ENCODE measurements at regions not wholly inside any gene's neighbourhood (a gene's known extent, or its start where the extent isn't known, plus 50 kb on each side); places are given as distances from the start of the nearest gene placed in this dataset.

DNA sequence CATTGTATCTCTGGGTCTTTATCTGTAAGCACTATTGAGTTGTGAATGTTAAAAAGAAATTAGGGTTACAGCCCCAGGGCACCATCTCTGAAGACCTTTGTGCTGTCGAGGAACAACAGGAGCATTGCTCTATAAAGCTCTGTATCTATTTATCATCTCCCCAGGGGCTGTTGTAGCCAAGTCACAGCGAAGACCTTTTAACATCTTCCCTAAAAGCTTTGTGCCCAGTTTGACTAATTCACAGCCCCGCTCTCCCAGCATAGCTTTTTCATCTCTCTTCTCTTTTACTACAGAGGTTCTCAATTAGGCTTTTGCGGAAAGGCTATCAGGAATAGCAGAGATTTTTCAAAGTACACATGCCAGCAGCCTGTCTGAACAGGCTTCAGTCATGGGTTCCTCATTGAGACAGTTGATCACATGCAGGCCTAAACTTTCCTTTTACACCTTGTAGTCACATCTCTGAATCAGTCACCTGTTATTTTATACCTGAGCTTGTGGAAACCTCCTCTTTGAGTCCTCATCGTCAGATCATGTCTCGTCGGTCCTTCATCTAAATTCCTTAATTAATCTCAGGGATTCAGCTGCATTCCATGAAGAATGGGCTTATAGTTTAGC lies 140.5 kb downstream of the NPR3 start:
- TF ChIP-seq, protein P1, sequence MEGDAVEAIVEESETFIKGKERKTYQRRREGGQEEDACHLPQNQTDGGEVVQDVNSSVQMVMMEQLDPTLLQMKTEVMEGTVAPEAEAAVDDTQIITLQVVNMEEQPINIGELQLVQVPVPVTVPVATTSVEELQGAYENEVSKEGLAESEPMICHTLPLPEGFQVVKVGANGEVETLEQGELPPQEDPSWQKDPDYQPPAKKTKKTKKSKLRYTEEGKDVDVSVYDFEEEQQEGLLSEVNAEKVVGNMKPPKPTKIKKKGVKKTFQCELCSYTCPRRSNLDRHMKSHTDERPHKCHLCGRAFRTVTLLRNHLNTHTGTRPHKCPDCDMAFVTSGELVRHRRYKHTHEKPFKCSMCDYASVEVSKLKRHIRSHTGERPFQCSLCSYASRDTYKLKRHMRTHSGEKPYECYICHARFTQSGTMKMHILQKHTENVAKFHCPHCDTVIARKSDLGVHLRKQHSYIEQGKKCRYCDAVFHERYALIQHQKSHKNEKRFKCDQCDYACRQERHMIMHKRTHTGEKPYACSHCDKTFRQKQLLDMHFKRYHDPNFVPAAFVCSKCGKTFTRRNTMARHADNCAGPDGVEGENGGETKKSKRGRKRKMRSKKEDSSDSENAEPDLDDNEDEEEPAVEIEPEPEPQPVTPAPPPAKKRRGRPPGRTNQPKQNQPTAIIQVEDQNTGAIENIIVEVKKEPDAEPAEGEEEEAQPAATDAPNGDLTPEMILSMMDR (IDR thresholded peaks at IDR 0.05; ENCODE audit: borderline replicate concordance, control extremely low read depth, extremely low read depth, insufficient read depth, missing control alignments): no peak
- in situ Hi-C loops (cut with MboI; ENCODE audit: low sequenced_read_pairs, unreplicated experiment): no loop called here
- no peak for DNase-seq (ENCODE audit: low spot score)

DNA sequence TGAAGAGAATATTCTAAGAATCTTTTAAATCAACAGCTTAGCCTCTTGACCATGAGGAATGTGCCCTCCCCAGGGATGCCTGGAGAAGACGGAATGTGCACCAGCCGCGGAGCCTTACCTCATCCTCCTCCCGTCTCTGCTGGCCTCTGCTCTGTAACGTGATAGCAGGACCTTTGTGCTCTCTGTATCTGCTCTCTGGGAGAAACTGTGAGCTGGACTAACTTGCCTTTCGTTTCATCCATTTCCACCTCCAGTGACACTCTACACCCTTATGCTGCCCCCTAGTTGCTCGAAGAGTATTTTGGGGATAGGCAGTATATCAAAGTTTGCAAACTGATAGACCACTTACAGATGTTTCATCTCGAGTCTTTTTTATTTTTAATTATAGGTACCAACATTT lies 141.4 kb downstream of the NPR3 start:
- DNase-seq (ENCODE audit: low spot score): no peak
- TF ChIP-seq, protein P1 (IDR thresholded peaks at IDR 0.05; ENCODE audit: borderline replicate concordance, control extremely low read depth, extremely low read depth, insufficient read depth, missing control alignments): no peak
- in situ Hi-C loops (cut with MboI; ENCODE audit: low sequenced_read_pairs, unreplicated experiment): no loop called here

DNA sequence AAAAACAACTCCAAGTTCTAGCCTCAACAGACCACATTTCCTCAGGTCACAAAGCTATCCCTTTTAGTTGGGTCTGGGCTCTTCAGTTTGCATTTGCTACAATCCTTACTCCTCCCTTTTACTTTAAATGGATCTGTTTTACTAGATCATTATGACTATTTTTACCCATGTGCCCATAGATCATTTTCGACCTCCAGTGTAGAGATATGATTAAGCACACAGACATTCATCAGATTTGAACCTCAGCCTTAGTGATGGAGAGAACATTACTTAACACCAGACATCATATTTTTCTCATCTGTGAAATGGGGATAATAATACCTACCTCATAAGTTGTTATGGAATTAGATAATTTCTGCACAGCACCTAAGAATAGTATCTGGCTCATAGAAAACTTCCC lies 141.9 kb downstream of the NPR3 start:
- in situ Hi-C loops (cut with MboI; ENCODE audit: low sequenced_read_pairs, unreplicated experiment): no loop called here
- DNase-seq (ENCODE audit: low spot score): no peak
- TF ChIP-seq, protein P1 (IDR thresholded peaks at IDR 0.05; ENCODE audit: borderline replicate concordance, control extremely low read depth, extremely low read depth, insufficient read depth, missing control alignments): no peak

DNA sequence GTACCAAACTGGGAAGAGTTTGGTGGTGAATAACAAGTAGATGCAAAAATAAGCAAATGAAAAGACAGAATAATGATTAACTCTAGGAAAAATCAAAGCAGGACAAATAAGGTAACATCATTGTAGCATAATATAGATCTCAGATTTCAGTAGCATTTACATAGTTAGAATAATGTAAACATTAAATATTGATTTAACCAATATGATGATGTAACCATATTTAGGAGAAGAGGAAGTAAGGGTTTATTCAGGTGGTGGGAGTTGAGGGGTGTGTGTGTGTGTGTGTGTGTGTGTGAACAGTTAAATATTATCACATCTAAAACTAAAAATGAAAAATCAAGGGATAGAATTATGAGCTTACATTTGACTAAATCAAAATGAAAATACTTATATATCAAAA lies 143.4 kb downstream of the NPR3 start:
- DNase-seq (ENCODE audit: low spot score): no peak
- TF ChIP-seq, protein P1 (IDR thresholded peaks at IDR 0.05; ENCODE audit: borderline replicate concordance, control extremely low read depth, extremely low read depth, insufficient read depth, missing control alignments): no peak
- in situ Hi-C loops (cut with MboI; ENCODE audit: low sequenced_read_pairs, unreplicated experiment): no loop called here

DNA sequence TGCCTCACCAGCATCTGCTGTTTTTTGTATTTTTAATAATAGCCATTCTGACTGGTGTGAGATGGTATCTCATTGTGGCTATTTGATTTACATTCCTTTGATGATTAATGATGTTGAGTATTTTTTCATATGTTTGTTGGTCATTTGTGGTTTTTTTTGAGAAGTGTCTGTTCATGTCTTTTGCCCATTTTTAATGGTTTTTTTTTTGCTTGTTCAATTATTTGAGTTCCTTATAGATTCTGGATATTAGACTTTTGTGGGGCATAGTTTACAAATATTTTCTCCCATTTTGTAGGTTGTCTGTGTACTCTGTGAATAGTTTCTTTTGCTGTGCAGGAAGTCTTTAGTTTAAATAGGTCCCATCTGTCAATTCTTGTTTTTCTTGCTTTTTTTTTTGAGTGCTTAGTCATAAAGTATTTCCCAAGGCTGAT lies 148.1 kb downstream of the NPR3 start:
- TF ChIP-seq, protein P1 (IDR thresholded peaks at IDR 0.05; ENCODE audit: borderline replicate concordance, control extremely low read depth, extremely low read depth, insufficient read depth, missing control alignments): no peak
- DNase-seq (ENCODE audit: low spot score): no peak
- in situ Hi-C loops (cut with MboI; ENCODE audit: low sequenced_read_pairs, unreplicated experiment): no loop called here

DNA sequence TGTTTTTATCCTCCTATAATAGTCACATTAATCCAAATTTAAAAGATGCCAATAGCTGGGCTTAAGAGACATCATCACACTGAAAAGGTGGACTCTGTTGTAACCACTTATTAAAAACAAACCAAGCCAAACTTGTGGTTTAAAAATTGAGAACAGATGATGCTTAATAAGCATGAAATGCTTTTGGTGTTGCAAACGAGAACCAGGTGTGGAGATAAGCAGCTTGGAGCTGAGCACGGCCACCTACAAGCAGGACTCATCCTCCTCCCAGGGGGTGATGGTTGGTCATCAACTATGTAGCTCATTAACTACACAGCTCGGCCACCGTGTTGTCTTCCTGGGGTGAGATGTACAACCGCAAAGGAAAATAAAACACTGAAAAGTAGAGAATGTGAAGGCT lies 154.4 kb downstream of the NPR3 start:
- DNase-seq (ENCODE audit: low spot score): no peak
- TF ChIP-seq, protein P1 (IDR thresholded peaks at IDR 0.05; ENCODE audit: borderline replicate concordance, control extremely low read depth, extremely low read depth, insufficient read depth, missing control alignments): no peak
- in situ Hi-C loops (cut with MboI; ENCODE audit: low sequenced_read_pairs, unreplicated experiment): no loop called here
